ENCODE measurements at regions not wholly inside any gene's neighbourhood (a gene's known extent, or its start where the extent isn't known, plus 50 kb on each side); places are given as distances from the start of the nearest gene placed in this dataset.

GRCh38 chr10:43781480-43782361 is 133.0 kb upstream of the ZNF32 start:
- no peak for DNase-seq (ENCODE audit: low read depth)

- DNase-seq (ENCODE audit: low read depth) = no peak
These were observed 129.9 kb upstream of the ZNF32 start for GRCh38 chr10:43778571-43778970.

DNA sequence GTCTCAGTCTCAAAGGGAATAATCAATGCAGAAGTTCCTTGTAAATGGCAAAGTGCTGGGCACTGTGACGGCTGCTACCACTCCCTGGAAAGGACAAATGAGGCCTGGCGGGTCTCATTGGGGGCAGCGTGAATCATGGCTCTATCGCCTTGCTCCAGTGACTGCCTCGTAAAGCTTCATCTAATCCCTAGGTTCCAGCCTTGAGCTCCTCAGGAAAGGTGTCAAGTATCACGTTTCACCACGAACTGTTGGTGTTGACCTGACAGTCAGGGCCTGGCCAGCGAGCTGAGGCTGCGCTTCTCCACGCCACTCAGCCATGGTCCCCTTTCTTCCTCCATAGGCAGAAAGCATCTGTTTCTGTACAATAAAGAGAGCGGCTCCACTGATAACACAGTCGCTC is 126.7 kb upstream of the ZNF32 start:
- DNase-seq (ENCODE audit: low read depth) = no peak

GRCh38 chr10:43774234-43774769 is 125.6 kb upstream of the ZNF32 start:
- DNase-seq (ENCODE audit: low read depth) = no peak

DNA sequence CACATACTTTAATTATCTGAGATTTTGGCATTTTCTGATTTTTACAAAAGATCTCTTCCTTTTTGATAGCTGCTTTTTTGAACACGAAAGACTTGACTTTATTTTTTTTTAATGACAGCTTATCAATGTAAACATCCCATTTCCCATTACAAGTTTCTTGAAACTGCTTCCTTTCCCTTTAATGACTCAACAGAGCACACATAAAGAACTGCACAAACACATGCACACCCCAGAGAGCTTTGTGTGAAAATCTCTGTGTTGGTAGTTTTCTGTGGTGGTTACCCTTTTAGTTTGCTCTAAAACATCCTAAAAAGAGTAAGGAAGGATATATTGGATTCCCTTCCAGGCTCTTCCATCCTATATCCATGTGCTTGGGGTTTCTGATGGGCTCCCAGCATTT is 125.1 kb upstream of the ZNF32 start:
- no peak for DNase-seq (ENCODE audit: low read depth)

GRCh38 chr10:43772171-43772570 is 123.5 kb upstream of the ZNF32 start:
- no peak for DNase-seq (ENCODE audit: low read depth)

DNA sequence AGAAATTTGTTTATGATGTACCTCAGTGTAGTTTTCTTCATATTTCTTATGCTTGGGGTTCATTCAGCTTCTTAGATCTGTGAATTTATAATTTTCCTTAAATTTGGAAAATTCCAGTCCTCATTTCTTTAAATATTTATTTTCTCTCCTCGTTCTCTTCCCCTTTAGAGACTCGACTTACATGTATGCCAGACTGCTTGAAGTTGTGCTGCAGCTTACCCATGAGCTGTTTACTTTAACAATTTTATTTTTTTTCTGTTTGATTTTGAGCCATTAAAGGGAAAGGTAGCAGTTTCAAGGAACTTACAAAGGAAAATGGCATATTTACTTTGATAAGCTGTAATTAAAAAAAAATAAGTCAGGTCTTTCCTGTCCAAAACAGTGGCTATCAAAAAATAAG is 123.0 kb upstream of the ZNF32 start:
- DNase-seq (ENCODE audit: low read depth) = no peak

DNA sequence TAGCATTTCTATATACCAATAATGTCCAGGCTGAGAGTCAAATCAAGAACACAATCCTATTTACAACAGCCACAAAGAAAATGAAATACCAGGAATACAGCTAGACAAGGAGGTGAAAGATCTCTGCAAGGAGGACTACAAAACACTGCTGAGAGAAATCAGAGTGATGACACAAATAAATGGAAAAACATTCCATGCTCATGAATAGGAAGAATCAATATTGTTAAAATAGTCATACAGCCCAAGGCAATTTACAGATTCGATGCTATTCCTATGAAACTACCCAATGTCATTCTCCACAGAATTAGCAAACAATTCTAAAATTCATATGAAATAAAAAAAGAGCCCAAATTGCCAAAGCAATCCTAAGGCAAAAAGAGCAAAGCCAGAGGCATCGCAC is 116.8 kb upstream of the ZNF32 start:
- no peak for DNase-seq (ENCODE audit: low read depth)

GRCh38 chr10:43763846-43764245 is 115.2 kb upstream of the ZNF32 start:
- DNase-seq (ENCODE audit: low read depth) = no peak

DNA sequence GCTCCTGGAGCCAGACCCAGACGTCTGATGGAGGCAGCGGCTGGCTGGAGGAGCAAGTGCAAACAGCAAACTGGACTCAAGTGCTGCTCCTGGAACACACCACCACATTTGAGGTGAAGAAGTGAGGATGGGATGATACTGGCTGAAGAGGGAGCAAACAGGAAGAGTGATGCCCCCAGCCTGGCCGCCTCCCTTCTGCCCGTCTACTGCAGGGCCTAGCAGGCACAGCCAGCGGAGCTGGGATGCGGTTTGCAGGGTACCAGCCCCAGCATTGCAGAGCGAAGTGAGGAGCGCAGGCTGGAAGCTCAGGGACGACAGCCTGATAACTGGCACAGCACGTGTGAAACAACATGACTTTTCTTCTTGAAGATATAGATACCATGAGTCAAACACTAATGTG is 111.8 kb upstream of the ZNF32 start:
- DNase-seq (ENCODE audit: low read depth) = no peak

- DNase-seq (ENCODE audit: low read depth) = no peak
These were observed 110.5 kb upstream of the ZNF32 start for GRCh38 chr10:43759216-43759615.

GRCh38 chr10:43756341-43756740 is 107.7 kb upstream of the ZNF32 start:
- DNase-seq (ENCODE audit: low read depth) = no peak

DNA sequence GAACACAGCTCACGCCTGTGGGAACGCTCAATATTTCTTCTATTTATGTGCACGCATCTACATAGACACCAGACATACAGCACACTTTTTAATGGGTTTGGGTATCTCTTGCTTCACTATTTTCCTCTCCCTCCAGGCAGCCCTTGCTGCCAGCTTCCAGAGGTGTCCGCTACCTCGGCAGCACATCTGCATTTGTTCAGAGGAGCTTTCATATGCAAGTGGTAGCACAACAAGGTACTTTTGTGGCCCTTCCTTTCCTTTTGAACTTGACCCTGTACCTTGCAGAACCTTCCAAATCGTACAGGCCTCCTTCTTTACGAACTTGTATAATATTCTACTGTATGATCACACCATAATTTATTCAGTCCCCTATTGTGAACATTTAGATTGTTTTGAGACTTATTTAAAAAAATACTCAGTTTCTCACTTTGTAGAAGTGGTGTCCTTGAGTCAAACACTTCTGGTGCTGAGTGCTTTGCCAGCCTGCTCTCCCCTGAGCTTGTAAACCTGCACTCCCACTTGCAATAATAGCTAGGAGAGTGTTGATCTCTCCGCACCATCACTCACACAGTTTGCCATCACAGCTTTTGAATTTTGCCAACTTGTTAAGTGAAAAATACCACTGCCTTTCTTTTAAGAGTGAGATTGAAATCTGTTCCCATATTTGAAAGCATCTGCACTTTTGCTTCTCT is 106.0 kb upstream of the ZNF32 start:
- no peak for DNase-seq (ENCODE audit: low read depth)

GRCh38 chr10:43753397-43754061 is 104.8 kb upstream of the ZNF32 start:
- DNase-seq (ENCODE audit: low read depth) = no peak

- DNase-seq (ENCODE audit: low read depth) = no peak
These were observed 104.0 kb upstream of the ZNF32 start for GRCh38 chr10:43752682-43753081.

DNA sequence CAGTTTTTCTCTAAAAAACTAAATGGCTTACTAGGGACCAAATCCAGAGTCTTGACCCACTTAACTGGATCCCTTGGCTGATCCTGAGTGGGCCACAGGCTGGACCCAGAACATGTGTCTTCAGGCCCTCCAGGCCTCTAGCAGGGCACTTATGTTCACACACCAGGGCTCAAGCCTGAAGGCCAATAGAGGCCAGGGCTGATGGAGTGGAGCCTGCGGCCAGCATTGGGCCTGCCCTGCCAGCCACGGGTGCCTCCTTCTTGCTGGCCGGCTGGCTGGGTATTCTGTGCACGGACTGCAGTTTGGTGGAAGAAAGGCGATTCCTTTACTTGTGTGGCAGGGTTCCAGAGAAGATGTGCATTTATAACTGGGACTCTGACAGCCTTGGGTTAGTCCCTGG is 103.0 kb upstream of the ZNF32 start:
- no peak for DNase-seq (ENCODE audit: low read depth)

GRCh38 chr10:43749940-43750552 is 101.4 kb upstream of the ZNF32 start:
- no peak for DNase-seq (ENCODE audit: low read depth)

- DNase-seq (ENCODE audit: low read depth) = no peak
These were observed 100.5 kb upstream of the ZNF32 start for GRCh38 chr10:43749145-43749576.

GRCh38 chr10:43748560-43748959 is 99.9 kb upstream of the ZNF32 start:
- no peak for DNase-seq (ENCODE audit: low read depth)

GRCh38 chr10:43746906-43747305 is 98.2 kb upstream of the ZNF32 start:
- no peak for DNase-seq (ENCODE audit: low read depth)

- DNase-seq (ENCODE audit: low read depth) = no peak
These were observed 90.5 kb upstream of the ZNF32 start for GRCh38 chr10:43739161-43739560.

- no peak for DNase-seq (ENCODE audit: low read depth)
These were observed 88.3 kb upstream of the ZNF32 start for GRCh38 chr10:43737003-43737402.
